ENCODE measurements at regions not wholly inside any gene's neighbourhood (a gene's known extent, or its start where the extent isn't known, plus 50 kb on each side); places are given as distances from the start of the nearest gene placed in this dataset.

DNA sequence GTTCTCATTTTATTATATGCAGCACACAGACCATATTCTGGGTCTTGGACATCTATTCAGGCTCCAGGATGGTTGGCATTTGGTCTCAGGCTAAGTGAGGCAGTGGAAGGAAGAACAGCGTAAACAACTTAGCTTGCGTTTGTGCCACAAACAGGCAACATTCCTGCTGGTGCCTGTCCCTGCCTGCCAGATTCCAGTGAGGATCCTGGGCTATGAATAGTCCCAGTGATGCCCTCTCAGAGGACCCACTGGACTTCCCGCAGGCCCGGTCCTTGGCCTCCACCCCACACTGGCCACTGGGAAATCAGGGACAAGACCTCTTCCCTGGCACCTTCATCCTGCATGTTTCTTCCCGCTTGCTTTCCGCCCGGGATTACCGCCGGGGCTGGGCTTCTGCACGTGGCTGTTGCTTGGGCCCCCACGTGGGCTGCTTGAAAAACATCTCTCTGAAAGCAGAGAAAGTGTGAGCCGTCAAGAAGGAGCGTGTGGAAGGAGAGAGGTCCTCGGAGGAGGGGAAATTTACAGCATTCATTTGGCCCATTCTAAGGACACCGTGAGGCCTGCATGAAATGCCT is 145.1 kb upstream of the WNT4 start:
- TF ChIP-seq EP300 (IDR thresholded peaks at IDR 0.05), result no peak
- no peak for TF ChIP-seq CTCF (IDR thresholded peaks at IDR 0.05)

All from gastroesophageal sphincter (tissue), 3 donors.